Small intestine (tissue), 7 donors: ENCODE measurements at regions not wholly inside any gene's neighbourhood (a gene's known extent, or its start where the extent isn't known, plus 50 kb on each side); places are given as distances from the start of the nearest gene placed in this dataset.

ENCODE experiments used
- DNase-seq, 2 donors: peaks; one replicate each; pipeline versions ENCODE4 v3.0.0 to v3.0.0-alpha.2; 2013
- FAIRE-seq: peaks from 2 replicates; lab custom pipeline; 2012; peaks lifted over from hg19 to GRCh38; lab: Jason Lieb, UNC
- H3K27ac ChIP-seq, 3 donors: one replicate each; pipeline ENCODE4 v1.5.1; 2013; ENCODE audit warnings: low read length in 2 of 3, mild to moderate bottlenecking in 2 of 3, control low read depth in 1 of 3, inconsistent platforms in 1 of 3, low read depth in 1 of 3, moderate library complexity in 1 of 3
- H3K27me3 ChIP-seq, 3 donors: one replicate each; pipeline ENCODE4 v1.6.1; 2013; ENCODE audit warnings: low read length in 3 of 3, inconsistent platforms in 1 of 3; ENCODE audit not compliant: control insufficient read depth in 3 of 3, insufficient read depth in 3 of 3
- H3K36me3 ChIP-seq, 3 donors: one replicate each; pipeline ENCODE4 v1.6.1; 2013; ENCODE audit warnings: low read length in 3 of 3, inconsistent platforms in 1 of 3, low read depth in 1 of 3, mild to moderate bottlenecking in 1 of 3, moderate library complexity in 1 of 3; ENCODE audit not compliant: control insufficient read depth in 3 of 3, insufficient read depth in 2 of 3
- H3K4me1 ChIP-seq, 3 donors: one replicate each; pipeline ENCODE4 v1.6.1; 2013; ENCODE audit warnings: low read length in 2 of 3, inconsistent platforms in 1 of 3, low read depth in 1 of 3, mild to moderate bottlenecking in 1 of 3, moderate library complexity in 1 of 3; ENCODE audit not compliant: control insufficient read depth in 3 of 3, insufficient read depth in 2 of 3
- H3K4me3 ChIP-seq, 3 donors: one replicate each; pipeline ENCODE4 v1.5.1; 2013; ENCODE audit warnings: low read length in 3 of 3, control low read depth in 1 of 3, inconsistent platforms in 1 of 3, low read depth in 1 of 3, mild to moderate bottlenecking in 1 of 3, moderate library complexity in 1 of 3
- H3K9me3 ChIP-seq, 2 donors: one replicate each; pipeline ENCODE4 v1.6.1; 2013; ENCODE audit warnings: low read depth in 1 of 2, low read length in 1 of 2; ENCODE audit not compliant: control insufficient read depth in 2 of 2, insufficient read depth in 1 of 2
- WGBS, 3 donors: extraction: QIAGEN DNeasy Blood & Tissue Kit; methylation state at CpG; one replicate each; pipeline ENCODE4 v1.1.7; 2013; 5-methylcytosine and 5-hydroxymethylcytosine counted together
- donor health status: healthy with polysubstance abuse.
- donor health status: control.
- donor health status: control.
- donor health status: Bipolar disorder and iron deficiency.
- donor health status: healthy.

DNA sequence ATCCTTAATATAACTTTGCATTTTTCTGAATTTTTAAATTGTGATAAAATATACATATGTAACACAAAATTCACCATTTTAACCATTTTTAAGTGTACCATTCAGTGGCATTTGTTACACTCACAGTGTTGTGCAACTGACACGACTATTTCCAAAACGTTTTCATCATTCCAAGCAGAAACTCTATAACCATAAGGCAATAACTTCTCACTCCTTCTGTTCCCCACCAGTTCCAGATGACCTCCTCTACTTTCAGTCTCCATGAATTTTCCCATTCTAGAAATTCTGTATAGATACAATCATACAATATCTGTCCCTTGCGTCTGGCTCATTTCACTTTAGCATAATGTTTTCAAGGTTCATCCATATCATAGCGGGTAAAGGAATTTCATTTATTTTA lies 223.5 kb upstream of the TTC14 start:
- Histone ChIP-seq H3K36me3 (no peaks in the 10 kb centered on the region), H3K4me1 (no peaks in the 10 kb centered on the region), H3K27me3 (no peaks in the 10 kb centered on the region), H3K27ac (no peak overlapping the region), H3K4me3 (no peak overlapping the region), H3K9me3 (no peaks in the 10 kb centered on the region)
- 85 to 87% (median 86%) methylated on average over 4 of the region's 4 CpGs for WGBS, 3 donors
- FAIRE-seq: no peak
- no peak for DNase-seq

GRCh38 chr3:180382638-180383180 lies 219.3 kb upstream of the TTC14 start:
- no peaks in the 10 kb centered on the region for H3K36me3 ChIP-seq
- no peaks in the 10 kb centered on the region for H3K9me3 ChIP-seq
- H3K4me3 ChIP-seq: no peak overlapping the region
- no peak for FAIRE-seq
- 24 to 36% (median 35%) methylated on average over 2 of the region's 2 CpGs for WGBS, 3 donors
- no peak overlapping the region for H3K27ac ChIP-seq
- H3K27me3 ChIP-seq: no peaks in the 10 kb centered on the region
- no peaks in the 10 kb centered on the region for H3K4me1 ChIP-seq
- no peak for DNase-seq

GRCh38 chr3:180383332-180384020 lies 218.5 kb upstream of the TTC14 start:
- Histone ChIP-seq H3K4me3 (no peak overlapping the region), H3K4me1 (no peaks in the 10 kb centered on the region), H3K27me3 (no peaks in the 10 kb centered on the region), H3K9me3 (no peaks in the 10 kb centered on the region), H3K27ac (no peak overlapping the region), H3K36me3 (no peaks in the 10 kb centered on the region)
- FAIRE-seq: no peak
- no peak for DNase-seq
- WGBS, 3 donors: 85 to 97% (median 94%) methylated on average over 2 of the region's 2 CpGs

DNA sequence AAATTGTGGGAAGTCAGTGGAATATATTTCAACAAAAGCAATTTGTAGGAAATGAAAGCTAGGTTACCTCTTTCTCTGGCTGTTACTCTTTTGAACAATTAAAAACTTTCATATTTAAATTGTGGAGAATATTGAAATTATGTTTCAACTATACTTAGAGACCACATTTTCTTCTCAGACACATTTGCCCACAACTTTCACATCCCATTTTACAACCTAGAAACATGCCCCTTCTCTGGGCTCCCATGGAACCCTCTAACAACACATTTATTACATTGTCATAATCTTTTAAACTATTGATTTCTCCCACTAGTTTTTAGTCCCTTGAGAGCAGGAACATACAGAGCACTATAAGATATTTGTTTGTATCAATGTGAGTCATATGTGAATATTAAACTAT lies 211.7 kb upstream of the TTC14 start:
- H3K27ac ChIP-seq: no peak overlapping the region
- no peaks in the 10 kb centered on the region for H3K4me1 ChIP-seq
- H3K9me3 ChIP-seq: no peaks in the 10 kb centered on the region
- FAIRE-seq (no peak), DNase-seq (no peak)
- no peak overlapping the region for H3K4me3 ChIP-seq
- no peaks in the 10 kb centered on the region for H3K36me3 ChIP-seq
- H3K27me3 ChIP-seq: no peaks in the 10 kb centered on the region

DNA sequence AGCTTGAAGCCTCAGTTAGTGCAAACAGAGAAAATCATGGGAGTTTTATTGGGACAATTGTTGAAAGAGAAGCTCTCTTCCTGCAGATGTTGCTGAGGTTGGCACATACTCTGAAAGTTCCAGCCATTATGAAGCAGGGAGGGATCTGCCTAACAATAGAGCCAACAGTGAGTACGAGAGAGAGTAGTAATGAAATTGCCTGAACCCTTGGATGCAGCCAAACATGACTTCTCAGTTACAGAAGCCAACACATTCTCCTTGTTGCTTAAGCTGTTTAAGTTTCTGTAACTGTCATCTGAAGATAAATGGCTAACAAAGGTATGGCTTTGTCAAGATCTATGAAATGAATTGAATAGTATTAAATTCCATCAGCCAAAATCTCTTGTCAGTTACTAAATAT lies 211.0 kb upstream of the TTC14 start:
- no peaks in the 10 kb centered on the region for H3K27me3 ChIP-seq
- DNase-seq: no peak
- H3K4me1 ChIP-seq: no peaks in the 10 kb centered on the region
- 30 to 55% (median 41%) methylated on average over 1 of the region's 1 CpG for WGBS, 3 donors
- no peak for FAIRE-seq
- no peaks in the 10 kb centered on the region for H3K9me3 ChIP-seq
- no peak overlapping the region for H3K4me3 ChIP-seq
- no peak overlapping the region for H3K27ac ChIP-seq
- H3K36me3 ChIP-seq: no peaks in the 10 kb centered on the region

DNA sequence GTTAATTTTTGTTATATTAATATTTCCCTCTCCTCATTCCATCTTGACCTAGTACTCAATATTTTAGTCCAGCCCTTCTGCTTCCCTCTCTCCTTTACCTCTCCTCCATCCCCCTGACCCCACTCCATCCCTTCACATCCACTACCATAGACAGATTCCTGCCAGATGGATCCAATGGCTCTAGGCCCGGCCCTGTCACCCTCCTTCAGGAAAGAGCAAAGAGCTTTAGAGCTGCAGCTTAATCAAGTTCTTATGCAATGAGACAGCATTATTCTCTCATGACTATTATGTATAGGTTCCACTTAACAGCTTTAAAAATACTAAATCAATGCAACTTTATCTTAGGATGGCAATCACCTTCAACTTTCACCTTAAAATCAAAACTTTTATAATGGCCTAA lies 200.7 kb upstream of the TTC14 start:
- no peak overlapping the region for H3K4me3 ChIP-seq
- FAIRE-seq (no peak), DNase-seq (no peak)
- H3K4me1 ChIP-seq: no peaks in the 10 kb centered on the region
- no peaks in the 10 kb centered on the region for H3K27me3 ChIP-seq
- 52 to 80% (median 61%) methylated on average over 1 of the region's 1 CpG for WGBS, 3 donors
- no peak overlapping the region for H3K27ac ChIP-seq
- no peaks in the 10 kb centered on the region for H3K9me3 ChIP-seq
- no peaks in the 10 kb centered on the region for H3K36me3 ChIP-seq

DNA sequence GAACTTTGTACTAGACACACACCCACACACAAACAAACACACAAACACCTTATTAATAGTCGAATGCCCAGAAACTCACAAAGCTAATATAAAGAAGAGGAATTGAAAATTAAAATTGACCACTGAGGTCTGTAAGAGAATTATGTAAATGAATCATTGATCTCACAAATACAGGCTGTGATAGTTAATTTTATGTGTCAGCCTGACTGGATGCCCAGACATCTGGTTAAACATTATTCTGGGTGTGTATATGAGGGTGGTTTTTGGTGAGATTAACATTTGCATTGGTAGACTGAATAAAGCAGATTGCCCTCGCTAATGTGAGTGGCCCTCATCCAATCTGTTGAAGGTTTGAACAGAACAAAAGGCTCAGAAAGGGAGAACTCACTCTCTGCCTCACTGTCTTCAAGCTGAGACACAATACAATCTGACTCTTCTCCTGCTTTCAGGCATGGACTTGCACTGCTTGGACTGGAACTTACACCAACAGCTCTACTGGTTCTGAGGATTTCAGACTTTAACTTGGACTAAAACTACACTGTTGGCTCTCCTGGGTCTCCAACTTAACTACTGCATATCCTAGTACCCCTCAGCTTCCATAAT lies 199.4 kb upstream of the TTC14 start:
- Histone ChIP-seq H3K27me3 (no peaks in the 10 kb centered on the region), H3K9me3 (no peaks in the 10 kb centered on the region), H3K4me1 (no peaks in the 10 kb centered on the region), H3K36me3 (no peaks in the 10 kb centered on the region), H3K27ac (no peak overlapping the region), H3K4me3 (no peak overlapping the region)
- WGBS, 3 donors: 58 to 67% (median 64%) methylated on average over 2 of the region's 2 CpGs
- DNase-seq (no peak), FAIRE-seq (no peak)

- H3K4me3 ChIP-seq: no peak overlapping the region
- H3K27ac ChIP-seq: no peak overlapping the region
- no peaks in the 10 kb centered on the region for H3K9me3 ChIP-seq
- H3K4me1 ChIP-seq: no peaks in the 10 kb centered on the region
- FAIRE-seq (no peak), DNase-seq (no peak)
- H3K36me3 ChIP-seq: no peaks in the 10 kb centered on the region
- H3K27me3 ChIP-seq: no peaks in the 10 kb centered on the region
Measured at GRCh38 chr3:180403156-180403555, 198.8 kb upstream of the TTC14 start.

DNA sequence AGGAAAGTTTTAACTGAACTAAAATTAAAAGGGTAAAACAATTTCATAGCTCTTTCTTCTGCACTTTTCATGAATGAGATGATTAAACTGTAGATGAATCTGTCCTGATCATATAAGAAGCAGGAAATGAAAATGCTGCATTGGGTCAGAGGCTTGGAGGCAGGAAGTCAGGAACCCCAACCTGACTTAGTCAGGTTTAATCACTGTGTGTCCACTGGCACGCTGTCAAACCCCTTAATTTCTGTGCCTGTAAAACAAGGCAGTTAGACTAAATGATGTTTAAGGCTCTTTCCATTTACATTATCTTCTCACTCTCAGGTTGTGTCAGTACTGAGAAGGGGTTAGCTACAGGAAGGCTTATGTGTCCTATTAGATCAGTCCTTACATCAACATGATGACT lies 193.3 kb upstream of the TTC14 start:
- FAIRE-seq (no peak), DNase-seq (no peak)
- no peak overlapping the region for H3K4me3 ChIP-seq
- no peaks in the 10 kb centered on the region for H3K9me3 ChIP-seq
- no peaks in the 10 kb centered on the region for H3K36me3 ChIP-seq
- H3K4me1 ChIP-seq: no peaks in the 10 kb centered on the region
- no peak overlapping the region for H3K27ac ChIP-seq
- no peaks in the 10 kb centered on the region for H3K27me3 ChIP-seq
- WGBS, 3 donors: 45 to 69% (median 58%) methylated on average over 1 of the region's 1 CpG
